AG09309 (cell line): ENCODE measurements at regions not wholly inside any gene's neighbourhood (a gene's known extent, or its start where the extent isn't known, plus 50 kb on each side); places are given as distances from the start of the nearest gene placed in this dataset.

Experiments
- DNase-seq: peaks from one replicate; pipeline ENCODE4 v3.0.0-alpha.2; 2010; ENCODE audit warnings: low read depth
- H3K4me3 ChIP-seq: 2 replicates; pipeline ENCODE4 v1.5.1; 2011; ENCODE audit warnings: mild to moderate bottlenecking, low read depth, low read length, moderate library complexity; ENCODE audit not compliant: control insufficient read depth
- CTCF ChIP-seq: IDR thresholded peaks from 2 replicates; pipeline ENCODE4 v1.5.1; 2011; ENCODE audit warnings: mild to moderate bottlenecking, low read depth, low read length, inconsistent platforms; ENCODE audit not compliant: insufficient read depth, control insufficient read depth; ENCODE audit errors: missing control alignments

- DNase-seq: no peak
- no peak overlapping the region for H3K4me3 ChIP-seq
- no peak for TF ChIP-seq CTCF
These were observed 233.0 kb upstream of the CLNK start for GRCh38 chr4:10917566-10917965.

- no peak overlapping the region for H3K4me3 ChIP-seq
- no peak for DNase-seq
- TF ChIP-seq CTCF: no peak
These were observed 213.5 kb upstream of the CLNK start for GRCh38 chr4:10898072-10898471.

GRCh38 chr4:10897076-10897475 is 212.5 kb upstream of the CLNK start:
- H3K4me3 ChIP-seq: no peak overlapping the region
- no peak for TF ChIP-seq CTCF
- no peak for DNase-seq

- DNase-seq: no peak
- TF ChIP-seq CTCF: no peak
- no peak overlapping the region for H3K4me3 ChIP-seq
These were observed 208.8 kb upstream of the CLNK start for GRCh38 chr4:10893395-10893794.

- no peak for DNase-seq
- H3K4me3 ChIP-seq: no peak overlapping the region
- no peak for TF ChIP-seq CTCF
These were observed 207.3 kb upstream of the CLNK start for GRCh38 chr4:10891866-10892265.

- no peak overlapping the region for H3K4me3 ChIP-seq
- no peak for DNase-seq
- no peak for TF ChIP-seq CTCF
These were observed 205.3 kb upstream of the CLNK start for GRCh38 chr4:10889819-10890218.

- TF ChIP-seq CTCF: no peak
- DNase-seq: no peak
- H3K4me3 ChIP-seq: no peak overlapping the region
These were observed 195.0 kb upstream of the CLNK start for GRCh38 chr4:10879411-10880110.
